IMR-90 (cell line): ENCODE measurements at regions not wholly inside any gene's neighbourhood (a gene's known extent, or its start where the extent isn't known, plus 50 kb on each side); places are given as distances from the start of the nearest gene placed in this dataset.
"Not testable (repeated sequence)": the region's sequence is repeated elsewhere in the genome, so short reads cannot be mapped to it uniquely, and the experiment has no call there.

Source experiments
- ATAC-seq: fragments of 200-7000 bp; cut with Tn5 transposase; 2 replicates; pipeline ENCODE4 v1.9.1; 2020; ENCODE audit warnings: low read depth, mild to moderate bottlenecking, moderate library complexity
- BruUV-seq: library from RNA; stranded (reverse); fragments of 400-500 nt; replicated peaks from 2 replicates; lab custom pipeline; 2021; lab: Mats Ljungman, UMichigan
- CTCF ChIA-PET: fragments of 300-600 bp; formaldehyde crosslinking; extraction: SDS; loops from one replicate; lab custom pipeline; 2021; ENCODE audit warnings: antibody characterized with exemption; lab: Yijun Ruan, JAX
- POLR2A ChIA-PET: fragments of 300-600 bp; sonication (Branson Sonifier 250); formaldehyde crosslinking; loops from one replicate; lab custom pipeline; 2022; ENCODE audit warnings: antibody characterized with exemption; ENCODE audit not compliant: unreplicated experiment; lab: Charles Lee
- DNase-seq: peaks from one replicate; pipeline ENCODE4 v3.0.0; 2013
- H2AFZ ChIP-seq: replicated peaks from 2 replicates; pipeline ENCODE3; 2013; ENCODE audit warnings: low read length, mild to moderate bottlenecking; ENCODE audit not compliant: poor library complexity
- H2AK5ac ChIP-seq: 2 replicates; pipeline ENCODE4 v1.6.1; 2013; ENCODE audit warnings: low read depth, low read length, inconsistent platforms
- H2AK9ac ChIP-seq: replicated peaks from 2 replicates; pipeline ENCODE3; 2013; ENCODE audit warnings: mild to moderate bottlenecking, low read depth, low read length, moderate library complexity; ENCODE audit not compliant: poor library complexity
- H2BK120ac ChIP-seq: 2 replicates; pipeline ENCODE4 v1.6.1; 2013; ENCODE audit warnings: low read depth, low read length, inconsistent platforms
- H2BK15ac ChIP-seq: 3 replicates; pipeline ENCODE4 v1.6.1; 2013; ENCODE audit warnings: low read depth, low read length, inconsistent platforms
- H2BK20ac ChIP-seq: 2 replicates; pipeline ENCODE4 v1.6.1; 2013; ENCODE audit warnings: low read depth, mild to moderate bottlenecking, inconsistent platforms, low read length, moderate library complexity
- H2BK5ac ChIP-seq: 2 replicates; pipeline ENCODE4 v1.6.1; 2013; ENCODE audit warnings: mild to moderate bottlenecking, low read depth, low read length, inconsistent platforms; ENCODE audit not compliant: poor library complexity, severe bottlenecking
- H3K14ac ChIP-seq: replicated peaks from 2 replicates; pipeline ENCODE4 v1.6.1; 2013; ENCODE audit warnings: low read depth, low read length, inconsistent platforms
- H3K18ac ChIP-seq: 2 replicates; pipeline ENCODE4 v1.6.1; 2013; ENCODE audit warnings: low read depth, low read length, control low read depth
- H3K23ac ChIP-seq: 2 replicates; pipeline ENCODE4 v1.6.1; 2013; ENCODE audit warnings: low read depth, low read length, inconsistent platforms
- H3K27ac ChIP-seq: 2 replicates; pipeline ENCODE4 v1.5.1; 2013; ENCODE audit warnings: mild to moderate bottlenecking, control low read depth, low read length; ENCODE audit not compliant: insufficient read depth
- H3K27me3 ChIP-seq: 2 replicates; pipeline ENCODE4 v1.6.1; 2013; ENCODE audit warnings: low read length; ENCODE audit not compliant: control insufficient read depth, insufficient read depth
- H3K36me3 ChIP-seq: 2 replicates; pipeline ENCODE4 v1.6.1; 2013; ENCODE audit warnings: low read length, mixed read lengths; ENCODE audit not compliant: control insufficient read depth, insufficient read depth
- H3K4ac ChIP-seq: 2 replicates; pipeline ENCODE4 v1.6.1; 2013; ENCODE audit warnings: low read depth, low read length, inconsistent platforms
- H3K4me1 ChIP-seq: 2 replicates; pipeline ENCODE4 v1.6.1; 2013; ENCODE audit warnings: low read length, mixed read lengths; ENCODE audit not compliant: control insufficient read depth, insufficient read depth
- H3K4me2 ChIP-seq: 2 replicates; pipeline ENCODE4 v1.6.1; 2013; ENCODE audit warnings: low read depth, mild to moderate bottlenecking, control low read depth, low read length, moderate library complexity
- H3K4me3 ChIP-seq: 2 replicates; pipeline ENCODE4 v1.5.1; 2013; ENCODE audit warnings: low read depth, mild to moderate bottlenecking, control low read depth, low read length, moderate library complexity; ENCODE audit not compliant: insufficient read depth
- H3K56ac ChIP-seq: 2 replicates; pipeline ENCODE4 v1.6.1; 2013; ENCODE audit warnings: low read length, inconsistent platforms; ENCODE audit not compliant: insufficient read depth; ENCODE audit errors: extremely low read depth
- H3K79me1 ChIP-seq, 2 experiments: 2 replicates each; pipeline ENCODE4 v1.6.1; 2013; ENCODE audit warnings: low read length in 2 of 2, inconsistent platforms in 1 of 2, low read depth in 1 of 2
- H3K9ac ChIP-seq: 2 replicates; pipeline ENCODE4 v1.6.1; 2013; ENCODE audit warnings: low read depth, low read length, control low read depth
- H3K9me1 ChIP-seq: 2 replicates; pipeline ENCODE4 v1.6.1; 2013; ENCODE audit warnings: low read length, inconsistent platforms; ENCODE audit not compliant: insufficient read depth
- H3K9me3 ChIP-seq: 2 replicates; pipeline ENCODE4 v1.6.1; 2013; ENCODE audit warnings: low read length; ENCODE audit not compliant: control insufficient read depth, insufficient read depth
- H4K20me1 ChIP-seq: 2 replicates; pipeline ENCODE4 v1.6.1; 2013; ENCODE audit warnings: low read length, inconsistent platforms; ENCODE audit not compliant: insufficient read depth
- H4K5ac ChIP-seq: 2 replicates; pipeline ENCODE4 v1.6.1; 2013; ENCODE audit warnings: mild to moderate bottlenecking, low read depth, low read length, control low read depth
- H4K8ac ChIP-seq, 2 experiments: 2 replicates each; pipeline ENCODE4 v1.6.1; 2013; ENCODE audit warnings: low read depth in 2 of 2, low read length in 2 of 2, control low read depth in 1 of 2, inconsistent platforms in 1 of 2
- H4K91ac ChIP-seq: 2 replicates; pipeline ENCODE4 v1.6.1; 2013; ENCODE audit warnings: low read depth, low read length, inconsistent platforms; ENCODE audit not compliant: insufficient read depth
- MAZ ChIP-seq: IDR thresholded peaks from 2 replicates; pipeline ENCODE4 v1.6.1; 2012; ENCODE audit warnings: low read depth, mild to moderate bottlenecking, low read length, improper control_type of control experiment, moderate library complexity, borderline replicate concordance
- WGBS, 2 experiments: methylation state at CpG; one replicate each; pipeline versions ENCODE4 v1.1.5 to v1.1.7; 2013; ENCODE audit warnings: missing lambda C conversion rate in 2 of 2; ENCODE audit not compliant: insufficient read length in 1 of 2; ENCODE audit errors: extremely low coverage in 2 of 2; 5-methylcytosine and 5-hydroxymethylcytosine counted together
- dilution Hi-C: fragments of 300-500 bp; cut with HindIII; formaldehyde crosslinking; loops from one replicate; pipeline ENCODE4 v1.14.3; 2018; ENCODE audit warnings: low sequenced_read_pairs; ENCODE audit not compliant: unreplicated experiment
- in situ Hi-C: fragments of 300-500 bp; cut with MboI; formaldehyde crosslinking; loops from 3 replicates; pipeline ENCODE4 v1.14.3; 2019; ENCODE audit warnings: low sequenced_read_pairs, inconsistent platforms, mixed read lengths
- intact Hi-C: fragments of 100-400 bp; cut with micrococcal nuclease; formaldehyde crosslinking; loops from 2 replicates; pipeline ENCODE4 v1.10.0; 2022

DNA sequence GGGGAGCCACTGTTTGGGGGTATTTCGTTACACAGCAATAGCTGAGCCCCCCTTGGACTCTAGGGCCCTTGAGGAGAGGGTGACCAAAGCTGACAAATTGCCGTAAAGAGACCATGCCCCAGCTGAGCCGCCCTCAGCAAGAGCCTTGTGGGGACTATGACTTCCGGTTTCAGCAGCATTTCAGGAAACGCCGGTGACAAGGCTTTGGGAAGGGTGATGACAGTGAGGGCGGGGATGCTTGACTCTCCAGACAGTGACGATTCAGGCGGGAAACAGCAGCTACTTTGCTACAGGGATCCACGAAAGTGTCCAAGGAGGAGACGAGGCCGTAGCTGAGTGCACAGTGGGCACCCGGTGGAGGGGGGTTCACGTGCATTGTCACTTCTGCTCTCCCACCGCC lies 360.8 kb downstream of the C16orf95 start:
- ChIA-PET CTCF (no interaction called here), POLR2A (no interaction called here)
- no peak overlapping the region for H4K91ac ChIP-seq
- peaks cover 6% of the 10 kb centered on the region; the same call in 1 of the 2 replicates for H3K27me3 ChIP-seq
- no peak overlapping the region for H2BK15ac ChIP-seq
- H3K4ac ChIP-seq, result no peak overlapping the region
- no peak overlapping the region for H4K5ac ChIP-seq
- DNase-seq (no peak), ATAC-seq (no peak)
- intact Hi-C loops (no loop called here), in situ Hi-C loops (no loop called here), dilution Hi-C loops (no loop called here)
- no peak overlapping the region for H2BK5ac ChIP-seq
- H3K4me3 ChIP-seq, result no peak overlapping the region
- H3K9me3 ChIP-seq, result no peaks in the 10 kb centered on the region
- no peak overlapping the region for H3K27ac ChIP-seq
- peaks cover 0 to 1% of the 10 kb centered on the region in 2 experiments; a peak in 1 of 4 replicates for H3K79me1 ChIP-seq
- H4K8ac ChIP-seq, result no peak overlapping the region
- H2AK5ac ChIP-seq, result peak overlapping the region; percentile 48
- no peak overlapping the region for H3K4me2 ChIP-seq
- H2BK120ac ChIP-seq, result no peak overlapping the region
- H3K36me3 ChIP-seq, result no peaks in the 10 kb centered on the region
- H4K20me1 ChIP-seq, result peaks cover 3% of the 10 kb centered on the region; the same call in 1 of the 2 replicates
- TF ChIP-seq MAZ, result no peak
- H2AFZ ChIP-seq, result peak overlapping the region; percentile 43
- H3K18ac ChIP-seq, result no peak overlapping the region
- BruUV-seq, result no TSS peak
- no peak overlapping the region for H3K56ac ChIP-seq
- whole genome bisulfite sequencing, 2 experiments, result 88% methylated on average over 3 of the region's 15 CpGs; no CpG with 5 or more reads in 1 of the 2 experiments
- H3K9ac ChIP-seq, result no peak overlapping the region
- no peak overlapping the region for H3K23ac ChIP-seq
- H3K14ac ChIP-seq, result no peak overlapping the region
- H2AK9ac ChIP-seq, result no peak overlapping the region
- H3K9me1 ChIP-seq, result peaks cover 17% of the 10 kb centered on the region
- no peak overlapping the region for H2BK20ac ChIP-seq
- peaks cover 13% of the 10 kb centered on the region for H3K4me1 ChIP-seq

DNA sequence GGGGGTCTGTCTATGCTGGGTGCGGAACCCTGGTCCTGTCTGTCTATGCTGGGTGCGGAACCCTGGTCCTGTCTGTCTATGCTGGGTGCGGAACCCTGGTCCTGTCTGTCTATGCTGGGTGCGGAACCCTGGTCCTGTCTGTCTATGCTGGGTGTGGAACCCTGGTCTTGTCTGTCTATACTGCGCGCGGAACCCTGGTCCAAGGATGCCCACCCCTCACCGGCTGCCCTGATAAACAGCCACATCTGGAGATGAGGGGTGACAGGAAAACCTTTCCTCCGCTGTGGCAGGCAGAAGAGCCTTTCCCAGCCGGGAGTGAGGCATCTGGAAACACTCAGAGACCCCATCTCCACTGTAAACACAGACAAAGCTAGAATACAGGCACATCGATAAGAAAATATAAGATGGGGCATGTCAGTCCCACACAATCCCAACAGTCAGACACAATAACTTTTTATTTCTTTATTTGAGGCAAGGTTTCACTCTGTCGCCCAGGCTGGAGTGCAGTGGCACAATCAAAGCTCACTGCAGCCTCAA lies 359.5 kb downstream of the C16orf95 start:
- H2BK15ac ChIP-seq, H2BK120ac ChIP-seq, H3K27me3 ChIP-seq, H3K18ac ChIP-seq, in situ Hi-C loops, H4K5ac ChIP-seq, POLR2A ChIA-PET, H3K79me1 ChIP-seq, H3K36me3 ChIP-seq, H3K9me3 ChIP-seq, H4K8ac ChIP-seq, H3K14ac ChIP-seq, BruUV-seq, H3K23ac ChIP-seq, H2BK5ac ChIP-seq, H4K91ac ChIP-seq, H3K4me2 ChIP-seq, H3K4ac ChIP-seq, H2BK20ac ChIP-seq, H3K9ac ChIP-seq, H3K4me3 ChIP-seq, intact Hi-C loops, H2AK9ac ChIP-seq, CTCF ChIA-PET, H3K27ac ChIP-seq, H4K20me1 ChIP-seq, dilution Hi-C loops, DNase-seq, H3K56ac ChIP-seq, H2AFZ ChIP-seq, ATAC-seq: not testable (repeated sequence)
- no CpG with 5 or more reads among the region's 12 CpGs for WGBS, 2 experiments
- H2AK5ac ChIP-seq, result 0 out of 2 replicates have a peak overlapping the region, but pooled peaks have one; percentile 3
- H3K9me1 ChIP-seq, result peaks cover 13% of the 10 kb centered on the region
- H3K4me1 ChIP-seq, result peaks cover 14% of the 10 kb centered on the region
